Ovary (tissue), 7 donors: ENCODE measurements at regions not wholly inside any gene's neighbourhood (a gene's known extent, or its start where the extent isn't known, plus 50 kb on each side); places are given as distances from the start of the nearest gene placed in this dataset.

Source experiments
- DNase-seq, 5 donors: peaks; one replicate each; pipeline ENCODE4 v3.0.0-alpha.2; 2019 to 2020
- H3K27ac ChIP-seq, 2 donors: fragments of 200-600 bp; one replicate each; pipeline versions ENCODE4 v1.5.1 to v1.8.0; 2019 to 2022
- H3K27me3 ChIP-seq: fragments of 200-600 bp; one replicate; pipeline ENCODE4 v1.8.0; 2022
- H3K36me3 ChIP-seq: fragments of 200-600 bp; sonication (generic); one replicate; pipeline ENCODE4 v1.5.1; 2019
- H3K4me1 ChIP-seq: one replicate; pipeline ENCODE4 v1.8.1; 2013; ENCODE audit warnings: mild to moderate bottlenecking, moderate library complexity; ENCODE audit not compliant: insufficient read depth
- H3K4me3 ChIP-seq: fragments of 200-600 bp; sonication (generic); one replicate; pipeline ENCODE4 v1.5.1; 2017
- H3K9me3 ChIP-seq, 2 donors: fragments of 200-600 bp in 1 of 2; sonication (generic) in 1 of 2; one replicate each; pipeline versions ENCODE4 v1.5.1 to v1.8.1; 2013 to 2019; ENCODE audit warnings: mild to moderate bottlenecking in 1 of 2, moderate library complexity in 1 of 2
- CTCF ChIP-seq, 3 donors: fragments of 450-650 bp in 2 of 3; fragments of 200-600 bp in 1 of 3; IDR thresholded peaks; one replicate each; pipeline versions ENCODE4 v1.5.1 to v1.8.0; 2016 to 2022; ENCODE audit warnings: antibody characterized with exemption in 3 of 3, mild to moderate bottlenecking in 1 of 3
- EP300 ChIP-seq: sonication (generic); formaldehyde crosslinking; IDR thresholded peaks from one replicate; pipeline ENCODE4 v1.6.1; 2017; ENCODE audit warnings: antibody characterized with exemption
- POLR2A ChIP-seq: fragments of 450-650 bp; IDR thresholded peaks from one replicate; pipeline ENCODE4 v1.6.1; 2017; ENCODE audit warnings: antibody characterized with exemption, mild to moderate bottlenecking, moderate library complexity
- WGBS, 3 donors: extraction: QIAGEN DNeasy Blood & Tissue Kit in 1 of 3; methylation state at CpG; one replicate each; pipeline versions ENCODE4 v1.1.5 to v1.1.7; 2013 to 2017; 5-methylcytosine and 5-hydroxymethylcytosine counted together
- intact Hi-C, 4 donors: fragments of 100-400 bp; cut with DNase I; formaldehyde crosslinking; loops; one replicate each; pipeline versions ENCODE4 v1.11.0 to v1.15.1; 2022 to 2023
- donor health status: DM: no; HTN: no; CAD: no; lungs with moderate emphysema.
- donor health status: DM: no; HTN: no; CAD: no.
- donor health status: Bipolar disorder and iron deficiency.
- donor health status: DM: no; HTN: no; CAD: no.
- donor health status: DM: yes; HTN: yes; CAD: no.

GRCh38 chr5:154110716-154111115 is 71.9 kb downstream of the MFAP3 start:
- Histone ChIP-seq H3K36me3 (no peaks in the 10 kb centered on the region), H3K4me3 (no peak overlapping the region), H3K9me3 (no peaks in the 10 kb centered on the region), H3K27ac (no peak overlapping the region), H3K27me3 (no peaks in the 10 kb centered on the region), H3K4me1 (no peaks in the 10 kb centered on the region)
- WGBS, 3 donors, result 9 to 21% (median 14%) methylated on average over 3 of the region's 3 CpGs
- intact Hi-C loops, result no loop called here
- no peak for DNase-seq
- TF ChIP-seq CTCF (IDR thresholded peaks at IDR 0.05) (no peak), POLR2A (no peak), EP300 (no peak)

- intact Hi-C loops, result no loop called here
- no peak for DNase-seq
- Histone ChIP-seq H3K4me1 (no peaks in the 10 kb centered on the region), H3K4me3 (no peak overlapping the region), H3K27ac (no peak overlapping the region), H3K9me3 (no peaks in the 10 kb centered on the region), H3K27me3 (no peaks in the 10 kb centered on the region), H3K36me3 (no peaks in the 10 kb centered on the region)
- 93 to 96% (median 94%) methylated on average over 4 of the region's 4 CpGs for WGBS, 3 donors
- TF ChIP-seq EP300, result no peak
- TF ChIP-seq POLR2A, result no peak
- TF ChIP-seq CTCF (IDR thresholded peaks at IDR 0.05), result no peak
Measured at GRCh38 chr5:154111214-154111613, 72.4 kb downstream of the MFAP3 start.

GRCh38 chr5:154112255-154112654 is 73.5 kb downstream of the MFAP3 start:
- intact Hi-C loops, result no loop called here
- DNase-seq, result no peak
- no peak for TF ChIP-seq EP300
- TF ChIP-seq CTCF (IDR thresholded peaks at IDR 0.05), result no peak
- no peak for TF ChIP-seq POLR2A
- H3K9me3 ChIP-seq, result no peaks in the 10 kb centered on the region
- no peaks in the 10 kb centered on the region for H3K27me3 ChIP-seq
- H3K36me3 ChIP-seq, result no peaks in the 10 kb centered on the region
- no peaks in the 10 kb centered on the region for H3K4me1 ChIP-seq
- no peak overlapping the region for H3K27ac ChIP-seq
- no peak overlapping the region for H3K4me3 ChIP-seq

DNA sequence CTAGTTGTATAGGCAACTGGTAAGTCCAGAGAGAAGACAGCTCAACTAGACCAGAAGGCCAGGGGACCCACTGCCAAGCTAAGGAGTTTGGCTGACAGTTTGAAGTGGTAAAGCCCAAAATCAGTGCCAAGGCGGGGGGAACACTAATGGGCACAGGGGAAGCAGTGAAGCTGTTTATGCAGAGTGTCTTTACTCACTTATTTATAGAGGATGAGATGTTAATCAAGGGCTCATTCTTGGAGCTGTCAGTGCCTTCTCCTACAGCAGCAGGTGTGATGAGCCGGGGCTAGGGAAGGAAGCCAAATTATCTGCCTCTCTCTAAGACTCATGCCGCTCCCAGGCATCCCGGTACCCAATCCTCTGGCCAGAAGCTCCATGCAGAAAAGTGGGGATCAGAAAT is 75.2 kb upstream of the GALNT10 start:
- intact Hi-C loops, result no loop called here
- no peaks in the 10 kb centered on the region for H3K9me3 ChIP-seq
- H3K4me3 ChIP-seq, result no peak overlapping the region
- H3K36me3 ChIP-seq, result no peaks in the 10 kb centered on the region
- no peak overlapping the region for H3K27ac ChIP-seq
- TF ChIP-seq POLR2A, result no peak
- TF ChIP-seq EP300, result no peak
- no peak for TF ChIP-seq CTCF (IDR thresholded peaks at IDR 0.05)
- no peak for DNase-seq
- no peaks in the 10 kb centered on the region for H3K4me1 ChIP-seq
- no peaks in the 10 kb centered on the region for H3K27me3 ChIP-seq
- 88 to 89% (median 88%) methylated on average over 4 of the region's 4 CpGs for WGBS, 3 donors

GRCh38 chr5:154117050-154117449 is 73.5 kb upstream of the GALNT10 start:
- intact Hi-C loops, result no loop called here
- no peaks in the 10 kb centered on the region for H3K27me3 ChIP-seq
- 95 to 96% (median 96%) methylated on average over 6 of the region's 6 CpGs for WGBS, 3 donors

More at GRCh38 chr5:154117050-154117449, 73.5 kb upstream of the GALNT10 start:
- Histone ChIP-seq H3K4me1 (no peaks in the 10 kb centered on the region), H3K36me3 (no peaks in the 10 kb centered on the region), H3K9me3 (no peaks in the 10 kb centered on the region), H3K27ac (no peak overlapping the region), H3K4me3 (no peak overlapping the region)
- TF ChIP-seq CTCF (IDR thresholded peaks at IDR 0.05) (no peak), POLR2A (no peak)
- DNase-seq, result no peak
